Esophagus squamous epithelium (tissue), 5 donors: ENCODE measurements at regions not wholly inside any gene's neighbourhood (a gene's known extent, or its start where the extent isn't known, plus 50 kb on each side); places are given as distances from the start of the nearest gene placed in this dataset.

ENCODE experiments used
- DNase-seq: peaks from one replicate; lab custom pipeline; 2025; lab: John Stamatoyannopoulos, UW
- H3K27ac ChIP-seq, 4 donors: fragments of 200-600 bp; sonication (generic); one replicate each; pipeline ENCODE4 v1.5.1; 2016 to 2019; ENCODE audit warnings: mild to moderate bottlenecking in 1 of 4
- H3K27me3 ChIP-seq, 4 donors: fragments of 200-600 bp; sonication (generic); 1 replicate in 3 of 4; 2 replicates in 1 of 4; pipeline versions ENCODE4 v1.5.1 to v1.6.0; 2017 to 2021; ENCODE audit warnings: antibody characterized with exemption in 1 of 4
- H3K36me3 ChIP-seq, 3 donors: fragments of 200-600 bp; sonication (generic); one replicate each; pipeline ENCODE4 v1.5.1; 2016 to 2019
- H3K4me1 ChIP-seq, 3 donors: fragments of 200-600 bp; sonication (generic); one replicate each; pipeline ENCODE4 v1.5.1; 2017 to 2019
- H3K4me3 ChIP-seq, 4 donors: fragments of 200-600 bp; sonication (generic); 1 replicate in 3 of 4; 2 replicates in 1 of 4; pipeline ENCODE4 v1.5.1; 2016 to 2019; ENCODE audit warnings: mild to moderate bottlenecking in 2 of 4, moderate library complexity in 1 of 4
- H3K9me3 ChIP-seq, 3 donors: fragments of 200-600 bp; sonication (generic); one replicate each; pipeline ENCODE4 v1.5.1; 2016 to 2019
- POLR2A ChIP-seq, 4 donors: fragments of 450-650 bp; IDR thresholded peaks; one replicate each; pipeline ENCODE4 v1.6.1; 2017; ENCODE audit warnings: antibody characterized with exemption in 4 of 4, mild to moderate bottlenecking in 4 of 4, moderate library complexity in 3 of 4
- WGBS, 2 donors: methylation state at CpG; one replicate each; pipeline ENCODE4 v1.1.5; 2018; 5-methylcytosine and 5-hydroxymethylcytosine counted together
- intact Hi-C: fragments of 100-400 bp; cut with DNase I; formaldehyde crosslinking; loops from one replicate; pipeline ENCODE4 v1.15.0; 2022
- TF ChIP-seq, protein P1 (sequence below), 6 experiments: fragments of 450-650 bp in 4 of 6; fragments of 200-600 bp in 2 of 6; sonication (generic) in 2 of 6; IDR thresholded peaks; one replicate each; pipeline ENCODE4 v1.5.1; 2016 to 2019; ENCODE audit warnings: antibody characterized with exemption in 6 of 6, mild to moderate bottlenecking in 4 of 6, moderate library complexity in 4 of 6
- donor health status: DM: yes; HTN: yes; CAD: no.

- intact Hi-C loops: no loop called here
- Histone ChIP-seq H3K36me3 (no peaks in the 10 kb centered on the region), H3K4me1 (peaks cover 0 to 20% (median 4%) of the 10 kb centered on the region in 3 donors), H3K27ac (no peak overlapping the region), H3K27me3 (no peaks in the 10 kb centered on the region), H3K9me3 (no peaks in the 10 kb centered on the region), H3K4me3 (no peak overlapping the region)
- no peak for TF ChIP-seq POLR2A (IDR thresholded peaks at IDR 0.05)
- TF ChIP-seq, protein P1, sequence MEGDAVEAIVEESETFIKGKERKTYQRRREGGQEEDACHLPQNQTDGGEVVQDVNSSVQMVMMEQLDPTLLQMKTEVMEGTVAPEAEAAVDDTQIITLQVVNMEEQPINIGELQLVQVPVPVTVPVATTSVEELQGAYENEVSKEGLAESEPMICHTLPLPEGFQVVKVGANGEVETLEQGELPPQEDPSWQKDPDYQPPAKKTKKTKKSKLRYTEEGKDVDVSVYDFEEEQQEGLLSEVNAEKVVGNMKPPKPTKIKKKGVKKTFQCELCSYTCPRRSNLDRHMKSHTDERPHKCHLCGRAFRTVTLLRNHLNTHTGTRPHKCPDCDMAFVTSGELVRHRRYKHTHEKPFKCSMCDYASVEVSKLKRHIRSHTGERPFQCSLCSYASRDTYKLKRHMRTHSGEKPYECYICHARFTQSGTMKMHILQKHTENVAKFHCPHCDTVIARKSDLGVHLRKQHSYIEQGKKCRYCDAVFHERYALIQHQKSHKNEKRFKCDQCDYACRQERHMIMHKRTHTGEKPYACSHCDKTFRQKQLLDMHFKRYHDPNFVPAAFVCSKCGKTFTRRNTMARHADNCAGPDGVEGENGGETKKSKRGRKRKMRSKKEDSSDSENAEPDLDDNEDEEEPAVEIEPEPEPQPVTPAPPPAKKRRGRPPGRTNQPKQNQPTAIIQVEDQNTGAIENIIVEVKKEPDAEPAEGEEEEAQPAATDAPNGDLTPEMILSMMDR (IDR thresholded peaks at IDR 0.05): no peak
- no peak for DNase-seq
- WGBS, 2 donors: 64 to 77% methylated on average over 1 of the region's 1 CpG
These were observed 191.7 kb downstream of the TMX1 start for GRCh38 chr14:51431741-51432140.

DNA sequence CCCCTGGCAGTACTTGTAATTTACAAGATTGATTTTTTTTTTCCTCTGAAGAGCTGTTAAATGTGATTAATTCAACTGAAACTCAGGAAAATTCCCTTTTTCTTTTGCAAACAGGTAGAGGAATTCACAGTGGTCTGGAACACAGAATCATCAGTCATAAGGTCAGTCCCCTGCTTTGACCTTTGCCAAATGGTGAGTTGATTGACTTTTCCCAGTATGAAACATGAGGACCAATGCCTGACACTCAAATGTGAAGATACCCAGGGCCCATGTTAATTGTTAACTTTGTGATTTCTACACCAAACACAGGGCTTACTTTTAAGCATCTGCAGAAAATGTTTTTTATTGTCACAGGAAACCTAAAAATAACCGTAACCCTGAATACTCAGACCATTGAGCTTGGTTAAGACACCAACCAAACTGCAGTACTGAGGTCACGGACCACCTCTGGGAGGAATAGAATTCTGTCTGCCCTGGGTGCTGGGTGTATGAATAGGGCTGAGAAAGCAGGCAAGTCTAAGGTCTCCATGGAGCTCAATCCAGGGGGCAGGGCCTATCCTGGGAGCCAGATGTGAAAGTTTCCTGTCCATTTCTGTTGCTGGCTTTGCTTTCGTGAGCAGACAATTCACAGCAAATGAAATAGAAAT, 192.4 kb downstream of the TMX1 start:
- H3K9me3 ChIP-seq: no peaks in the 10 kb centered on the region
- no peaks in the 10 kb centered on the region for H3K36me3 ChIP-seq
- TF ChIP-seq POLR2A (IDR thresholded peaks at IDR 0.05): no peak
- TF ChIP-seq, protein P1 (IDR thresholded peaks at IDR 0.05): no peak
- 93 to 100% methylated on average over 2 to 3 of the region's 3 CpGs for WGBS, 2 donors
- no peak overlapping the region for H3K27ac ChIP-seq
- no peak overlapping the region for H3K4me3 ChIP-seq
- peaks cover 0 to 20% (median 4%) of the 10 kb centered on the region in 3 donors for H3K4me1 ChIP-seq
- H3K27me3 ChIP-seq: no peaks in the 10 kb centered on the region
- no peak for DNase-seq
- intact Hi-C loops: no loop called here

GRCh38 chr14:51436630-51437029, 196.6 kb downstream of the TMX1 start:
- DNase-seq: no peak
- no peaks in the 10 kb centered on the region for H3K36me3 ChIP-seq
- no peak overlapping the region for H3K4me3 ChIP-seq
- 89 to 100% methylated on average over 1 of the region's 1 CpG for WGBS, 2 donors
- H3K9me3 ChIP-seq: no peaks in the 10 kb centered on the region
- H3K27ac ChIP-seq: no peak overlapping the region
- TF ChIP-seq, protein P1 (IDR thresholded peaks at IDR 0.05): no peak
- no peak for TF ChIP-seq POLR2A (IDR thresholded peaks at IDR 0.05)
- H3K4me1 ChIP-seq: no peaks in the 10 kb centered on the region
- intact Hi-C loops: no loop called here
- H3K27me3 ChIP-seq: no peaks in the 10 kb centered on the region

DNA sequence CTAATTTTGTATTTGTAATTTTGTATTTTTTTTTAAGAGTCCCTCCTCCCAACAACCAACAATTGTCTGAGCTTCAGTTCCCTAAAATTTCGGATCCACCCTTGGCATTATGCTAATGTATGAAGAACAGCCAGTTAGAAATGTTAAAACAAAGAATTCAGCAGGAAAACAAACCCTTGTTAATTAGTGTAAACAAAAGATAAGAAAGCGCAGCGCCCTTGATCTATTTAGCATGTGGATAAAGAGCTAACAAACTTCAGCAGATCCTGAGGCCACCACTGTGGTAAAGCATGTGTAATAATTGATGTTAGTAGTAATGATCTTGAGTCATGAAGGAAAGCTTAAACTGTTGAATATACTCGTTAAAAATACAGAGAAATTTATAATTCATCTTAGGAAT, 199.8 kb downstream of the TMX1 start:
- no peaks in the 10 kb centered on the region for H3K27me3 ChIP-seq
- H3K27ac ChIP-seq: no peak overlapping the region
- TF ChIP-seq, protein P1 (IDR thresholded peaks at IDR 0.05): no peak
- no peak for TF ChIP-seq POLR2A (IDR thresholded peaks at IDR 0.05)
- DNase-seq: no peak
- no peaks in the 10 kb centered on the region for H3K9me3 ChIP-seq
- no peak overlapping the region for H3K4me3 ChIP-seq
- 58 to 62% methylated on average over 4 of the region's 4 CpGs for WGBS, 2 donors
- intact Hi-C loops: no loop called here
- H3K36me3 ChIP-seq: no peaks in the 10 kb centered on the region
- H3K4me1 ChIP-seq: peaks cover 0 to 23% (median 15%) of the 10 kb centered on the region in 3 donors

DNA sequence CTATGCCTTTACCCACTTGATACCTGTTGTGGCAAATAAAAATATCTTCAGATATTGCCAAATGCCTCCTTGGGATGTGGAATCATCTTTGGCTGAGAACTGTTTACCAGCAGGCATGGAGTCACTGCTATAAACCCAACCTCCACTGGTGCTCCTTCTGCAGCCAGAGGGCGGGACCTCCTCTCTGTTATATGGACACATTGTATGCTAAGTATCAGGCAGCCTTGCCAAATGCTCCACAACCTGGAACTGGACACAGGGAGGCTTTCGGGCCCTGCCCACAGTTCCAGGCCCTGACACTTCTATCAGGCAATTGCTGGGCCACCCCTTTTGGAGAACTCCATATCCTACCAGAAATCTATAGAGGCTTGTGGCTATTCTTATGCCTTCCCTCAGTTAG, 201.0 kb downstream of the TMX1 start:
- TF ChIP-seq POLR2A (IDR thresholded peaks at IDR 0.05): no peak
- TF ChIP-seq, protein P1 (IDR thresholded peaks at IDR 0.05): no peak
- no peak overlapping the region for H3K4me3 ChIP-seq
- intact Hi-C loops: no loop called here
- DNase-seq: no peak
- H3K36me3 ChIP-seq: no peaks in the 10 kb centered on the region
- H3K4me1 ChIP-seq: peaks cover 0 to 23% (median 15%) of the 10 kb centered on the region in 3 donors
- no peaks in the 10 kb centered on the region for H3K9me3 ChIP-seq
- no peak overlapping the region for H3K27ac ChIP-seq
- WGBS, 2 donors: 83 to 100% methylated on average over 1 of the region's 2 CpGs
- no peaks in the 10 kb centered on the region for H3K27me3 ChIP-seq
